ENCODE measurements at regions not wholly inside any gene's neighbourhood (a gene's known extent, or its start where the extent isn't known, plus 50 kb on each side); places are given as distances from the start of the nearest gene placed in this dataset.

DNA sequence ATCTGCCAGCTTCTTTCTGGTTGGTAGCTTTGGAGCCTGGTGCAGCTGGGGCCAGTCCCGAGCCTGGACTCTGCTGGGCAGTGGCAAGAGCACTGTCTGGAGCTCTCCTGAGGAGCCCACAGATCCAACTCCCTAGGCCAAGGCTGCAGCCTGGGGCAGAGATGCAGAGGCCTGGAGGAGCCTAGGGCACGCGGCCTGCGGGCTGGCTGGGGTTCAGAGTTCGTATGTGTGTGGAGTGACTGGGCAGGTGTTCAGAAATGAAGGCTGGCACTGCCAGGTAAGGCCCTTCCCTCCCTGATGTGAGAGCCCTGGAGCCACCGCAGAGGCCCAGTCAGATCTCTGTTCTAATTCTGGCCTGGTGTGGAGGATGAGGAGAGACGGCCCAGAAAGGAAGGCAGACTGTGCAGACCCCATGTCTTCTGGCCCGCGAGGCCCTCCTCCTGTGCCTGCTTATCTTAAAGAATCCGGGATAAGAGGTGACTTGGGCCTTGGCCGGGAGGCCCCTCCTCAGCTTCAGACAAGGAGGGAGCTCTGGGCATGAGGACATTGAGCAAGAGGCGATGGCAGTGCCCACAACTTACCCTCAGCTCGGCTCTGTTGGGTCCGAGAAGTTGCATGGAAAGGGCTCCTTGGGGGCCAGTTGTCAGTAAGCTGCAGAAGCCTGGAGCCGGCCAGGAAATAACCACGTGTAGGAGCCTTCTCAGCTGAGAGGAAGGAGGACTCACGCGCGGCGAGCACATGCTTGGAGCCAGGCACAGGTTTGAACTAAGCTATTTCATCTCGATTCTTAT, 62.2 kb upstream of the B3GAT1 start:
- peaks cover 1 to 13% of the 10 kb centered on the region in 2 experiments; a peak in 3 of 5 replicates for H3K27me3 ChIP-seq (ENCODE audit: control insufficient read depth in 1 of 2, insufficient read depth in 2 of 2, low read length in 2 of 2)
- WGBS (ENCODE audit: low lambda C conversion rate) = 52% methylated on average over 15 of the region's 21 CpGs
- in situ Hi-C loops (cut with HindIII; ENCODE audit: extremely low pct_ligation_motif_present, low pct_unique_long_range_greater_than_20kb) (no loop called here), intact Hi-C loops (cut with micrococcal nuclease; ENCODE audit: unreplicated experiment) (no loop called here)
- no peak for DNase-seq (ENCODE audit: low spot score)
- H3K36me3 ChIP-seq (replicated peaks in 1 of 2; ENCODE audit: control insufficient read depth in 1 of 2, insufficient read depth in 2 of 2, low read length in 2 of 2) = no peaks in the 10 kb centered on the region
- no peaks in the 10 kb centered on the region for H3K79me2 ChIP-seq (ENCODE audit: insufficient read depth, low read length)
- no peaks in the 10 kb centered on the region for H3K9me3 ChIP-seq (ENCODE audit: low read length)
- H3K4me2 ChIP-seq (ENCODE audit: low read depth, low read length) = no peak overlapping the region
- H4K20me1 ChIP-seq (ENCODE audit: insufficient read depth, low read length) = peaks cover 3% of the 10 kb centered on the region; the same call in 1 of the 2 replicates
- BruUV-seq (replicated peaks) = no TSS peak
- TF ChIP-seq MTA3 (CRISPR knock-in tag; IDR thresholded peaks at IDR 0.05) (no peak), KDM6A (CRISPR knock-in tag; IDR thresholded peaks at IDR 0.05; ENCODE audit: low read depth) (no peak), ZNF232 (CRISPR knock-in tag; IDR thresholded peaks at IDR 0.05; ENCODE audit: borderline replicate concordance) (no peak), ZNF263 (CRISPR knock-in tag; IDR thresholded peaks at IDR 0.05) (no peak)
- TF ChIP-seq, protein P1, sequence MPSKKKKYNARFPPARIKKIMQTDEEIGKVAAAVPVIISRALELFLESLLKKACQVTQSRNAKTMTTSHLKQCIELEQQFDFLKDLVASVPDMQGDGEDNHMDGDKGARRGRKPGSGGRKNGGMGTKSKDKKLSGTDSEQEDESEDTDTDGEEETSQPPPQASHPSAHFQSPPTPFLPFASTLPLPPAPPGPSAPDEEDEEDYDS (CRISPR knock-in tag; IDR thresholded peaks at IDR 0.05) = no peak
- H2AFZ ChIP-seq (ENCODE audit: low read length) = no peak overlapping the region
- CTCF ChIA-PET (ENCODE audit: low intra/inter-chr PET ratio, low total read pairs) = no interaction called here
- no peak overlapping the region for H3K27ac ChIP-seq (ENCODE audit: extremely low read length, insufficient read depth, low read length)
- H3K4me3 ChIP-seq (replicated peaks in 1 of 3; ENCODE audit: insufficient read depth in 1 of 3, low read depth in 2 of 3, low read length in 3 of 3) = no peak overlapping the region
- H3K4me1 ChIP-seq (ENCODE audit: insufficient read depth, low read length) = no peaks in the 10 kb centered on the region
- POLR2A ChIA-PET = no interaction called here
- H3K9ac ChIP-seq (ENCODE audit: insufficient read depth, low read depth, low read length) = no peak overlapping the region
- no peak for ATAC-seq
- FAIRE-seq = no peak

DNA sequence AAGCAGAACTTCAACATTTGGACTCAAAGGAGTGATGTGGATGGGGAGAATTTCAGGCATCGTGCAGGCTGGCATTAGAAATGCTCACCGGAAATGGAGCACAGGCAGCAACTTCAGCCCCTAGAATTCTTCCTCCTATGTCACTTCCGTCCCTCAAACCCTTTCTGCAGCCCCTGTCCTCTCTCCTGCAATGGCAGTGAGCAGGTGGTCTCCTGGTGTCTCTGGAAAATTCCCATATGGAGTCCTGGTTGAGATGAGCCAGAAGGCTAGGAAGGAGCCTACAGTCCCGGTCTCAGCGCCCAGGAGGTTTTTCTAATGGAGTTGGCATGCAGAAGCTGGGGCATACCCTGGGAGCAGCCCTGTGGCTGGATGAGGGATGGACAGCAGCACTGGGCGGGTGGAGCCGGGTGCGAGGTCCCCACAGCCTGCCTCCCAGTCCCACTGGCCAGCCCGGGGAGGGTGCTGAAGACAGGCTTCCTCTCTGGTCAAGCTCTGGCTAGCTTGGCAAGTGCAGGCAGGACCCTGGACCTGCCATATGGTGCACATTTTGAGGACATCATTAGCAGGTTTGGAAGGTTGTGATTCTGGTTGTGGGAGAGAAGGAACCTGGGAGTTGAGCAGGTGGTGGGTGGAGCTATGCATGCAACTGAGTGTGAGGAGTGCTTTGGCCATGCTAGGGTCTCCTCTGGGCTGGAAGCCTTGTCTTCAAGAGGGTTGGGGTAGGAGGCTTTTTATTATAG, 59.8 kb upstream of the B3GAT1 start:
- Histone ChIP-seq H3K79me2 (ENCODE audit: insufficient read depth, low read length) (no peaks in the 10 kb centered on the region), H3K9ac (ENCODE audit: insufficient read depth, low read depth, low read length) (no peak overlapping the region), H3K27ac (ENCODE audit: extremely low read length, insufficient read depth, low read length) (no peak overlapping the region), H3K27me3 (ENCODE audit: control insufficient read depth in 1 of 2, insufficient read depth in 2 of 2, low read length in 2 of 2) (peaks cover 0 to 13% of the 10 kb centered on the region in 2 experiments; a peak in 3 of 5 replicates), H3K4me2 (ENCODE audit: low read depth, low read length) (no peak overlapping the region), H3K4me1 (ENCODE audit: insufficient read depth, low read length) (peaks cover 13% of the 10 kb centered on the region), H3K4me3 (replicated peaks in 1 of 3; ENCODE audit: insufficient read depth in 1 of 3, low read depth in 2 of 3, low read length in 3 of 3) (no peak overlapping the region), H3K9me3 (ENCODE audit: low read length) (no peaks in the 10 kb centered on the region), H4K20me1 (ENCODE audit: insufficient read depth, low read length) (peaks cover 3% of the 10 kb centered on the region; the same call in 1 of the 2 replicates), H2AFZ (ENCODE audit: low read length) (no peak overlapping the region), H3K36me3 (replicated peaks in 1 of 2; ENCODE audit: control insufficient read depth in 1 of 2, insufficient read depth in 2 of 2, low read length in 2 of 2) (no peaks in the 10 kb centered on the region)
- in situ Hi-C loops (cut with HindIII; ENCODE audit: extremely low pct_ligation_motif_present, low pct_unique_long_range_greater_than_20kb) (no loop called here), intact Hi-C loops (cut with micrococcal nuclease; ENCODE audit: unreplicated experiment) (no loop called here)
- WGBS (ENCODE audit: low lambda C conversion rate) = 39% methylated on average over 9 of the region's 9 CpGs
- ChIA-PET CTCF (ENCODE audit: low intra/inter-chr PET ratio, low total read pairs) (no interaction called here), POLR2A (no interaction called here)
- ATAC-seq (no peak), FAIRE-seq (no peak), DNase-seq (ENCODE audit: low spot score) (no peak)
- no TSS peak for BruUV-seq (replicated peaks)
- no peak for TF ChIP-seq ZFP1 (CRISPR knock-in tag; IDR thresholded peaks at IDR 0.05)
- TF ChIP-seq ZNF644 (CRISPR knock-in tag; IDR thresholded peaks at IDR 0.05; ENCODE audit: low read depth) = no peak
- no peak for TF ChIP-seq ARNT2 (CRISPR knock-in tag; IDR thresholded peaks at IDR 0.05; ENCODE audit: low read depth)
- TF ChIP-seq ZNF775 (CRISPR knock-in tag; IDR thresholded peaks at IDR 0.05; ENCODE audit: borderline replicate concordance) = no peak
- TF ChIP-seq NR3C1 (CRISPR knock-in tag; IDR thresholded peaks at IDR 0.05) = no peak
- TF ChIP-seq ZNF30 (CRISPR knock-in tag; IDR thresholded peaks at IDR 0.05) = no peak
- TF ChIP-seq ZNF12 (CRISPR knock-in tag; IDR thresholded peaks at IDR 0.05) = no peak
- TF ChIP-seq, protein P2, sequence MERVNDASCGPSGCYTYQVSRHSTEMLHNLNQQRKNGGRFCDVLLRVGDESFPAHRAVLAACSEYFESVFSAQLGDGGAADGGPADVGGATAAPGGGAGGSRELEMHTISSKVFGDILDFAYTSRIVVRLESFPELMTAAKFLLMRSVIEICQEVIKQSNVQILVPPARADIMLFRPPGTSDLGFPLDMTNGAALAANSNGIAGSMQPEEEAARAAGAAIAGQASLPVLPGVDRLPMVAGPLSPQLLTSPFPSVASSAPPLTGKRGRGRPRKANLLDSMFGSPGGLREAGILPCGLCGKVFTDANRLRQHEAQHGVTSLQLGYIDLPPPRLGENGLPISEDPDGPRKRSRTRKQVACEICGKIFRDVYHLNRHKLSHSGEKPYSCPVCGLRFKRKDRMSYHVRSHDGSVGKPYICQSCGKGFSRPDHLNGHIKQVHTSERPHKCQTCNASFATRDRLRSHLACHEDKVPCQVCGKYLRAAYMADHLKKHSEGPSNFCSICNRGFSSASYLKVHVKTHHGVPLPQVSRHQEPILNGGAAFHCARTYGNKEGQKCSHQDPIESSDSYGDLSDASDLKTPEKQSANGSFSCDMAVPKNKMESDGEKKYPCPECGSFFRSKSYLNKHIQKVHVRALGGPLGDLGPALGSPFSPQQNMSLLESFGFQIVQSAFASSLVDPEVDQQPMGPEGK (CRISPR knock-in tag; IDR thresholded peaks at IDR 0.05) = no peak
- no peak for TF ChIP-seq KLF16 (CRISPR knock-in tag; IDR thresholded peaks at IDR 0.05)
- TF ChIP-seq, protein P3, sequence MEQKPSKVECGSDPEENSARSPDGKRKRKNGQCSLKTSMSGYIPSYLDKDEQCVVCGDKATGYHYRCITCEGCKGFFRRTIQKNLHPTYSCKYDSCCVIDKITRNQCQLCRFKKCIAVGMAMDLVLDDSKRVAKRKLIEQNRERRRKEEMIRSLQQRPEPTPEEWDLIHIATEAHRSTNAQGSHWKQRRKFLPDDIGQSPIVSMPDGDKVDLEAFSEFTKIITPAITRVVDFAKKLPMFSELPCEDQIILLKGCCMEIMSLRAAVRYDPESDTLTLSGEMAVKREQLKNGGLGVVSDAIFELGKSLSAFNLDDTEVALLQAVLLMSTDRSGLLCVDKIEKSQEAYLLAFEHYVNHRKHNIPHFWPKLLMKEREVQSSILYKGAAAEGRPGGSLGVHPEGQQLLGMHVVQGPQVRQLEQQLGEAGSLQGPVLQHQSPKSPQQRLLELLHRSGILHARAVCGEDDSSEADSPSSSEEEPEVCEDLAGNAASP (CRISPR knock-in tag; IDR thresholded peaks at IDR 0.05; ENCODE audit: borderline replicate concordance) = no peak
